ENCODE measurements at regions not wholly inside any gene's neighbourhood (a gene's known extent, or its start where the extent isn't known, plus 50 kb on each side); places are given as distances from the start of the nearest gene placed in this dataset.

GRCh38 chr4:149901128-149901527 lies 85.5 kb upstream of the IQCM start:
- no peak for TF ChIP-seq CTCF (IDR thresholded peaks at IDR 0.05)
- no peak for TF ChIP-seq EP300 (IDR thresholded peaks at IDR 0.05)
- TF ChIP-seq POLR2A (IDR thresholded peaks at IDR 0.05), result no peak
